GM23338 (cell line): ENCODE measurements at regions not wholly inside any gene's neighbourhood (a gene's known extent, or its start where the extent isn't known, plus 50 kb on each side); places are given as distances from the start of the nearest gene placed in this dataset.

Experiments used
- CTCF ChIP-seq, 2 experiments: fragments of 200-600 bp in 1 of 2; sonication (generic) in 1 of 2; conservative IDR thresholded peaks; 2 replicates each; pipeline versions ENCODE4 v1.5.1 to v1.6.1; 2016 to 2017; ENCODE audit warnings: antibody characterized with exemption in 2 of 2, low read depth in 2 of 2, mild to moderate bottlenecking in 2 of 2, moderate library complexity in 1 of 2
- ETS1 ChIP-seq: IDR thresholded peaks from 2 replicates; pipeline ENCODE4 v1.6.1; 2016; ENCODE audit warnings: antibody characterized with exemption
- EZH2 ChIP-seq: fragments of 200-600 bp; sonication (generic); IDR thresholded peaks from one replicate; pipeline ENCODE4 v1.8.0; 2017; ENCODE audit warnings: antibody characterized with exemption, mild to moderate bottlenecking, low read depth; ENCODE audit not compliant: unreplicated experiment
- EZH2phosphoT487 ChIP-seq: fragments of 200-600 bp; sonication (generic); IDR thresholded peaks from one replicate; pipeline ENCODE4 v1.8.1; 2018; ENCODE audit warnings: antibody characterized with exemption; ENCODE audit not compliant: unreplicated experiment
- JUNB ChIP-seq: IDR thresholded peaks from one replicate; pipeline ENCODE4 v1.6.1; 2016; ENCODE audit warnings: antibody characterized with exemption; ENCODE audit not compliant: unreplicated experiment
- POLR2AphosphoS5 ChIP-seq: IDR thresholded peaks from 2 replicates; pipeline ENCODE4 v1.6.1; 2016; ENCODE audit warnings: antibody characterized with exemption, low read depth
- REST ChIP-seq: IDR thresholded peaks from one replicate; pipeline ENCODE4 v1.6.1; 2018; ENCODE audit warnings: antibody characterized with exemption; ENCODE audit not compliant: unreplicated experiment

GRCh38 chr18:78709261-78709809 lies 270.3 kb upstream of the SALL3 start:
- TF ChIP-seq CTCF (conservative IDR thresholded peaks at IDR 0.05; ENCODE audit: low read depth in 2 of 2) = no peak
- no peak for TF ChIP-seq POLR2AphosphoS5
- no peak for TF ChIP-seq EZH2
- no peak for TF ChIP-seq REST
- TF ChIP-seq ETS1 = no peak
- no peak for TF ChIP-seq EZH2phosphoT487
- no peak for TF ChIP-seq JUNB
